OCI-LY1 (cell line): ENCODE measurements at regions not wholly inside any gene's neighbourhood (a gene's known extent, or its start where the extent isn't known, plus 50 kb on each side); places are given as distances from the start of the nearest gene placed in this dataset.

Experiments used
- H2AFZ ChIP-seq: fragments of 200-600 bp; sonication (generic), shearing (Covaris generic); 2 replicates; pipeline ENCODE4 v1.6.0; 2014; ENCODE audit warnings: antibody characterized with exemption, mild to moderate bottlenecking, low read length
- H3F3A ChIP-seq: fragments of 200-600 bp; sonication (generic), shearing (Covaris generic); 2 replicates; pipeline ENCODE4 v1.6.0; 2014; ENCODE audit warnings: mild to moderate bottlenecking, antibody characterized with exemption, low read length, moderate library complexity; ENCODE audit not compliant: insufficient read depth
- H3K27ac ChIP-seq: fragments of 200-600 bp; sonication (generic); 2 replicates; pipeline ENCODE4 v1.5.1; 2014; ENCODE audit warnings: low read length, mixed run types, mild to moderate bottlenecking, low read depth; ENCODE audit not compliant: poor library complexity, severe bottlenecking
- H3K27me3 ChIP-seq: fragments of 200-600 bp; sonication (generic); 2 replicates; pipeline ENCODE4 v1.6.0; 2014; ENCODE audit warnings: antibody characterized with exemption, mild to moderate bottlenecking, low read length, moderate library complexity; ENCODE audit not compliant: insufficient read depth
- H3K36me3 ChIP-seq: fragments of 200-600 bp; sonication (generic); 2 replicates; pipeline ENCODE4 v1.6.1; 2014; ENCODE audit warnings: mild to moderate bottlenecking, antibody characterized with exemption, low read length, moderate library complexity, mixed read lengths; ENCODE audit not compliant: insufficient read depth
- H3K4me1 ChIP-seq: fragments of 200-600 bp; sonication (generic); 2 replicates; pipeline ENCODE4 v1.5.1; 2014; ENCODE audit warnings: mild to moderate bottlenecking, low read length, moderate library complexity; ENCODE audit not compliant: insufficient read depth, severe bottlenecking
- H3K4me2 ChIP-seq: fragments of 200-600 bp; sonication (generic), shearing (Covaris generic); 2 replicates; pipeline ENCODE4 v1.6.1; 2014; ENCODE audit warnings: low read length
- H3K4me3 ChIP-seq: fragments of 200-600 bp; sonication (generic); 2 replicates; pipeline ENCODE4 v1.5.1; 2014; ENCODE audit warnings: low read length, low read depth, mild to moderate bottlenecking, mixed read lengths; ENCODE audit not compliant: poor library complexity, severe bottlenecking
- H3K79me2 ChIP-seq: fragments of 200-600 bp; shearing (Covaris generic); 2 replicates; pipeline ENCODE4 v1.6.1; 2016; ENCODE audit warnings: mixed run types, low read length, mixed read lengths; ENCODE audit not compliant: insufficient read depth
- H3K9ac ChIP-seq: fragments of 200-600 bp; sonication (generic), shearing (Covaris generic); 2 replicates; pipeline ENCODE4 v1.6.1; 2014; ENCODE audit warnings: mild to moderate bottlenecking, low read length, mixed read lengths
- H3K9me2 ChIP-seq: fragments of 200-600 bp; sonication (generic), shearing (Covaris generic); 2 replicates; pipeline ENCODE4 v1.6.1; 2014; ENCODE audit warnings: low read depth, mild to moderate bottlenecking, low read length, mixed read lengths
- H3K9me3 ChIP-seq: fragments of 200-600 bp; shearing (Covaris generic); 2 replicates; pipeline ENCODE4 v1.6.1; 2014; ENCODE audit warnings: low read length, mixed read lengths
- H4K20me1 ChIP-seq: fragments of 200-600 bp; sonication (generic), shearing (Covaris generic); 2 replicates; pipeline ENCODE4 v1.6.0; 2016; ENCODE audit warnings: mild to moderate bottlenecking, low read length; ENCODE audit not compliant: insufficient read depth
- EZH2 ChIP-seq: fragments of 200-600 bp; sonication (generic), shearing (Covaris generic); IDR thresholded peaks from 2 replicates; pipeline ENCODE4 v1.8.0; 2017; ENCODE audit warnings: borderline replicate concordance, mixed run types, mild to moderate bottlenecking, antibody characterized with exemption, low read length, moderate library complexity, mixed read lengths
- TF ChIP-seq, protein P1 (sequence below): fragments of 200-600 bp; sonication (generic), shearing (Covaris generic); IDR thresholded peaks from 2 replicates; pipeline ENCODE4 v1.5.1; 2017; ENCODE audit warnings: mild to moderate bottlenecking, antibody characterized with exemption, low read length, moderate library complexity, mixed read lengths

- H3K36me3 ChIP-seq = no peaks in the 10 kb centered on the region
- H3K27ac ChIP-seq = no peak overlapping the region
- no peaks in the 10 kb centered on the region for H3F3A ChIP-seq
- no peaks in the 10 kb centered on the region for H3K79me2 ChIP-seq
- no peaks in the 10 kb centered on the region for H3K9me2 ChIP-seq
- H3K9ac ChIP-seq = no peak overlapping the region
- H3K9me3 ChIP-seq = no peaks in the 10 kb centered on the region
- TF ChIP-seq EZH2 = no peak
- TF ChIP-seq, protein P1, sequence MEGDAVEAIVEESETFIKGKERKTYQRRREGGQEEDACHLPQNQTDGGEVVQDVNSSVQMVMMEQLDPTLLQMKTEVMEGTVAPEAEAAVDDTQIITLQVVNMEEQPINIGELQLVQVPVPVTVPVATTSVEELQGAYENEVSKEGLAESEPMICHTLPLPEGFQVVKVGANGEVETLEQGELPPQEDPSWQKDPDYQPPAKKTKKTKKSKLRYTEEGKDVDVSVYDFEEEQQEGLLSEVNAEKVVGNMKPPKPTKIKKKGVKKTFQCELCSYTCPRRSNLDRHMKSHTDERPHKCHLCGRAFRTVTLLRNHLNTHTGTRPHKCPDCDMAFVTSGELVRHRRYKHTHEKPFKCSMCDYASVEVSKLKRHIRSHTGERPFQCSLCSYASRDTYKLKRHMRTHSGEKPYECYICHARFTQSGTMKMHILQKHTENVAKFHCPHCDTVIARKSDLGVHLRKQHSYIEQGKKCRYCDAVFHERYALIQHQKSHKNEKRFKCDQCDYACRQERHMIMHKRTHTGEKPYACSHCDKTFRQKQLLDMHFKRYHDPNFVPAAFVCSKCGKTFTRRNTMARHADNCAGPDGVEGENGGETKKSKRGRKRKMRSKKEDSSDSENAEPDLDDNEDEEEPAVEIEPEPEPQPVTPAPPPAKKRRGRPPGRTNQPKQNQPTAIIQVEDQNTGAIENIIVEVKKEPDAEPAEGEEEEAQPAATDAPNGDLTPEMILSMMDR = no peak
- no peaks in the 10 kb centered on the region for H3K4me1 ChIP-seq
- H4K20me1 ChIP-seq = no peaks in the 10 kb centered on the region
- no peak overlapping the region for H2AFZ ChIP-seq
- H3K27me3 ChIP-seq = no peaks in the 10 kb centered on the region
- H3K4me2 ChIP-seq = no peak overlapping the region
- no peak overlapping the region for H3K4me3 ChIP-seq
These were observed 707.1 kb upstream of the SPRY2 start for GRCh38 chr13:81048026-81048461.

GRCh38 chr13:81041761-81042160, 700.8 kb upstream of the SPRY2 start:
- H3K9me2 ChIP-seq = no peaks in the 10 kb centered on the region
- no peak overlapping the region for H2AFZ ChIP-seq
- H3K79me2 ChIP-seq = no peaks in the 10 kb centered on the region
- H3K27ac ChIP-seq = no peak overlapping the region
- H3K4me2 ChIP-seq = no peak overlapping the region
- no peak overlapping the region for H3K4me3 ChIP-seq
- H3K9ac ChIP-seq = no peak overlapping the region
- no peaks in the 10 kb centered on the region for H3K4me1 ChIP-seq
- H4K20me1 ChIP-seq = no peaks in the 10 kb centered on the region
- no peaks in the 10 kb centered on the region for H3K27me3 ChIP-seq
- no peaks in the 10 kb centered on the region for H3K36me3 ChIP-seq
- no peak for TF ChIP-seq EZH2
- TF ChIP-seq, protein P1 = no peak
- no peaks in the 10 kb centered on the region for H3K9me3 ChIP-seq
- H3F3A ChIP-seq = no peaks in the 10 kb centered on the region

DNA sequence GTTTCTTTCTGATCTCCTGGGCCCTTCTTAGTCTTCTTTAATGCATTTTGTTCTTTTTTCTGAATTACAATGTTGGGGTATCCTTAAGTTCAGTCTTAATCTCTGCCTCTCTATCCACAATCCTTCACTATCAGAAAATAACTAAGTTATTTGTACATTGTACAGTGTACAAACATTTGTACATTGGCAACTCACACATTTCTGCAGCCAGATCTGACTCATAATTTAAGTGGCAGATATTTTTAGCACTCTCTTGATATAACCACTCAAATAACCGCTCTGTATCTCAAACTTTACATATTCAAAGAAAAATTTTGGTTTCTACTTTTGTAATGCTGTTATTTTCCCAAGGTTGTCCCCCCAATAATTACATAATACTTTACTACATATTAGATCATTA, 691.1 kb upstream of the SPRY2 start:
- Histone ChIP-seq H2AFZ (no peak overlapping the region), H3K27me3 (no peaks in the 10 kb centered on the region), H3K9me3 (no peaks in the 10 kb centered on the region), H3K36me3 (no peaks in the 10 kb centered on the region), H4K20me1 (no peaks in the 10 kb centered on the region), H3K4me2 (no peak overlapping the region), H3K9ac (no peak overlapping the region), H3K27ac (no peak overlapping the region), H3K9me2 (no peaks in the 10 kb centered on the region), H3K4me3 (no peak overlapping the region), H3F3A (no peaks in the 10 kb centered on the region), H3K79me2 (no peaks in the 10 kb centered on the region), H3K4me1 (no peaks in the 10 kb centered on the region)
- TF ChIP-seq, protein P1 = no peak
- TF ChIP-seq EZH2 = no peak
